HG03039 (cell line): ENCODE measurements at regions not wholly inside any gene's neighbourhood (a gene's known extent, or its start where the extent isn't known, plus 50 kb on each side); places are given as distances from the start of the nearest gene placed in this dataset.
"Not testable (repeated sequence)": the region's sequence is repeated elsewhere in the genome, so short reads cannot be mapped to it uniquely, and the experiment has no call there.

Experiments
- ATAC-seq: cut with Tn5 transposase; IDR thresholded peaks from one replicate; pipeline ENCODE4 v1.9.1; 2021; ENCODE audit warnings: mild to moderate bottlenecking, moderate library complexity; ENCODE audit not compliant: unreplicated experiment

DNA sequence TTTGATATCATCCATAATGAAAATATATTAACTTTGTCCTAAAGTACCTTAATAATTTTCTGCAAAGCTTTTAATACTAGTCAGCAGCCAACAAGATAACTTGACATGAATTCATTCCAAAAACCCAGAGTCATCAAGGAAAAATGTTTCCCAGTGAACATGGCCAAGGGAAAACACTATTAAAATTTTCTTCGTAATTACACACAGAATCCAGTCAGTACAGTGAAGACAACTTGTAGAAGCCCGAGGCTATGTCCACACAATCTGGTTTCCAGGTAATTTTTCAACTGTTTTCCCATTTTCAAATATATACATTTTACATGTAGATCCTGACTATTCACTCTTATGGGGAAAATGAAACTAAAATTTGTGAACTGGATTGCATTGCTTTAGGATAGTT is 600.9 kb downstream of the CDH8 start:
- no peak for ATAC-seq

DNA sequence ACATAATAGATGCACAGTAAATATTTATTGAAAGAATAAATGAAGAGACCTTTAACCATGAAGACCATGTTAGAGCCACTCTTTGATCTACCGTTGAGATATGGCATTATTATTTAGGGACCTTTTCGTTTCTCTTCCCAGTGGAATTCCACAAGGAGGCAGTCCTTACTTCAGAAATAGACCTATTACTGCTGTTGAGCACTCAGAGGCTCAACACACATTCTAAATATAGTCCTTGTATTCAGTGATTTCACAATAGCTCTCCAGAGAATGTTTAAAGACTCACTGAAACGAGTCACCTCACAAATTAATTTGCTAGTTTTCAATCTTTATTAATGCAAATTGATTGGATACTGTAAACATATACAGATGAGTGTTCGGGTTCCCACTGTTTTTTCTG is 603.8 kb downstream of the CDH8 start:
- ATAC-seq = no peak

DNA sequence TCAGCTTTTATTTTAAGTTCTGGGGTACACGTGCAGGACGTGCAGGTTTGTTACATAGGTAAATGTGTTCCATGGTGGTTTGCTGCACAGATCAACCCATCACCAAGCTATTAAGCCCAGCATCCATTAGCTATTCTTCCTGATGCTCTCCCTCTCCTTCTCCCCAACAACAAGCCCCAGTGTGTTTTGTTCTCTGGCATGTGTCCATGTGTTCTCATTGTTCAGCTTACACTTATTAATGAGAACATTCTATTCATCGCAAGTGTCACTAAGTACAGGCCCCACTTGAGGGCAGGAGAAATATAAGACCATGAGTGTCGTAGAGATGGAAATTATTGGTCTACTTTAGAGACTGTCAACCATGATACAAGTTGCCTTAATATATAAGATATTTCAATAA is 615.1 kb downstream of the CDH8 start:
- no peak for ATAC-seq

DNA sequence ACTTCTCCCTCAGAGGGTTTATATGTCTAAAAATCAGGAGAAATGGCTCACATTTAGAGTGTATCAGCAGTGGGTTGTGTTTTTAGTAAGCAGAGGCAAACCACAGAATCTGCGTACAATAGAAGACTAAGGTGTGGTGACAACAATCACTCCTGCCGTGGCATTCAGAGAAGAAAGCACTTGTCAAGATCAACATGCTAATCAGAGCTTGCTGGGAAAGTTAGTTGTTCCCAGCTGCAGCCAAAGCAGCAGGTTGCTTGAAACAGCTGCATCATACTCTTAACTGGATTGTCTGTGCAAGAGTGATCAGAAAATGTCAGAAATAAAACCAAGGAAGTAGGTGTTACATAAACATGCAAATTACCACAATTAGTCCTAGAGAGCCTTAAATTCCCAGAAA is 616.4 kb downstream of the CDH8 start:
- ATAC-seq = no peak

DNA sequence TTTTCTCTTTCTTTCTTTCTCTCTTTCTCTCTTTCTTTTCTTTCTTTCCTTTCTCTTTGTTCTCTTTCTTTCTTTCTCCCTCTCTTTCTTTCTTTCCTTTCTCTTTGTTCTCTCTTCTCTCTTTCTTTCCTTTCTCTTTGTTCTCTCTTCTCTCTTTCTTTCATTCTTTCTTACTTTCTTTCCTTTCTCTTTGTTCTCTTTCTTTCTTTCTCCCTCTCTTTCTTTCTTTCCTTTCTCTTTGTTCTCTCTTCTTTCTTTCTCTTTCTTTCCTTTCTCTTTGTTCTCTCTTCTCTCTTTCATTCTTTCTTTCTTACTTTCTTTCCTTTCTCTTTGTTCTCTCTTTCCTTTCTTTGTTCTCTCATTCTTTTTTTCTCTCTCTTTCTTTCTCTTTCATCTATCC is 617.4 kb downstream of the CDH8 start:
- ATAC-seq = not testable (repeated sequence)

DNA sequence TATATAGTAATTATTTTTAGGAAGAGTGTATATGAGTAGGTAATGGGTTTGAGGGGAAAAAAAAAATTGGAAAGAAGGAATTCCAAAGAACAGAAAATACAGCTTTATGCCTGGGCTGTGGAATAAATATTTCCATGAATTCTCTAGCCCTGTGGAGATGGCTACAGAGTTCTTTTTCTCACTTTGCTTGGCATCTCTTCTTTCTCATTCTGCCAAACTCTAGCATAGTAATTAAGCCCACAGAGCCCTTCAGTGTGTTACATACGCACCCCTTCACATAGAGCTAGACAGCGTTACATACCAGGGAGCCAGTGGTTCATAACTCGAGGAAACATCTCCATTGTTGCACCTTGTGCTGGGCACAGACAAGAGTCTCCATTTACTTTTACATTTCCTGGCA is 621.1 kb downstream of the CDH8 start:
- no peak for ATAC-seq

DNA sequence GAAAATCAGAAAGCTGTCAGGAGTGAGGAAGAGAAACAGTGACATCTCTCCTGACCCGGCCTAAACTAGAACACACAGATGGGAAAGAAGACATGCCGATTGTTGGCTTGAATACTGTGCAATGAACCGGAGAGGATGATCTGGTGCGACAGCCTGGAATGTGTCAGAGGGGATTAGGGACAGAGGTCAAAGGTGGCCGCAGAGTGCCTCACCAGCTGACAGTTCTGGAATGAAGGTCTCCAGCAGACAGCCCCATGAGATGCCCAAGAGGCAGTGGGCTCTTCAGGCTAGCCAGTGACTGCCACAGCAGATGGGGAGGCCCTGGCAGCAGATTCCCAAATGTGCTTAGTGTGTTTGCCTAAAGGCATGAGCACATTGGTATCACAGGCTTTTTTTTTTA is 623.2 kb downstream of the CDH8 start:
- ATAC-seq = no peak

DNA sequence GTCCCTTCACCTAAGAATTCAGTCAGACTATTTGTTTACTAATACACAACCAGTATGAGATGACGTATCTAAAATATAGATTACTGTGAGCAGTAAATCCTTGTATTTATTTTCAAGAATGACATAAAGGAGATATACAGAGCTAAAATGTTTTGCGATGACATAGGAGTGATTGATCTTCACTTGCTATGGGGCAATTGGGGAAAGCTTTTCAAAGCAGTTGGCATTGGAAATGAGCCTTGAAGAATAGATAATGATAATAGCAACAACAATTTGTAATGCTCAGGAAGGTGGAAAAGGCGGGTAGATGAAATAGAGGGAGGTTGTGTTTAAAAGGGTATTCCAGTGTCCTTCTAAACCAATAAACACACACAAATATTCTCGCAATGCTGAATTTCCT is 623.7 kb downstream of the CDH8 start:
- no peak for ATAC-seq

DNA sequence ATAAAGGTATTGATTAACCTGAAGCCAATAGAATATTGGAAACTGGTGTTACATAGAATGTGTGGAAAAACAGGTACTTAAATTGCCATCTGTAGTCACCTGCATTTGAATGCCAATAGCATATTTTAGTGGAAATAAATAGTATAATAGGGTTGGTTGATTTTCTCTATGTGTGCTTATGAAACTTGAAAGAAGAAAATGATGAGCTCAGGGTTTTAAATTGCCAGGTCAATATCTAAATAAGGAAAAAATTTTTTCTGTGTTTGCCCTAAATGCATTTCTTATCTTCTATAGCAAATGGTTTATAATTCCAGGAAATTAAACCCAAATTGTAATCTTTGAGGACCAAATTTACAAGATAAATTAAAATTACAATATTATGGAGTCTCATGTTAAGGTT is 626.6 kb downstream of the CDH8 start:
- ATAC-seq = no peak

DNA sequence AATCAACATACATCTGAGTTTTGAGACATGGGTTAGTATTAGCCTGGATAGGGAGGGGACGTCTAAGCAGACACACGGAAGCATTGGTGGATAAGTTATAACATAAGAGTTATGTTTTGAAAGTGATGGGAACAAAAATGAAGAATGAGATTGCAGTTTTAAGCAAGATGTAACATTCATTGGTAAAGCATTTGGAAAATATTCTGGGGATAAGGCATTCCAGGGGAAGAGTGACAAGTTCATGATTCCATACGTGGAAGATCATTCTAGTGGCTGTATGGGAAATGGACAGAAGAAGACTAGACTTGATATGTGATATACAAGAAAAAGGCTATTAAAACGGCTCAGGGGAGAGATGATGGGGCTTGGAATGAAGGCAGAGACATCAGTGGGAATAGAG is 632.9 kb downstream of the CDH8 start:
- ATAC-seq = no peak

DNA sequence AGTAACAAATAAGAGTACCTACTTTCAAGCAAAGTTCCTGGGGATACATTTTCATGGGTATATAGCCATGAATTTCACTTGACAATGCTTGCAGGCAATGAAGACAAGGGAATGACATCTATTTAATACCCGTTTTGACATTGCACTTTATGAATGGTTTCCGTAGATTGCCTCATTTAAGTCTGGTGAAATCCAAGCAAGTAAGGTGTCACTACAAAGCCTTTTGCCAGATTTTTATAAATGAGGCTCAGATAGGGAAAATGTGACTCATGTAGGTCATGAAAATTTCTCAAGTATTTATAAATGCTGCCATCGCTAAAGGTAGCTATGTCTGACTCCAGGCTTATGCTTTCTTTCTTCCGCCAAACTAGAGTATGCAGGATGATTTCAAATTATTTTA is 644.3 kb downstream of the CDH8 start:
- ATAC-seq = no peak

DNA sequence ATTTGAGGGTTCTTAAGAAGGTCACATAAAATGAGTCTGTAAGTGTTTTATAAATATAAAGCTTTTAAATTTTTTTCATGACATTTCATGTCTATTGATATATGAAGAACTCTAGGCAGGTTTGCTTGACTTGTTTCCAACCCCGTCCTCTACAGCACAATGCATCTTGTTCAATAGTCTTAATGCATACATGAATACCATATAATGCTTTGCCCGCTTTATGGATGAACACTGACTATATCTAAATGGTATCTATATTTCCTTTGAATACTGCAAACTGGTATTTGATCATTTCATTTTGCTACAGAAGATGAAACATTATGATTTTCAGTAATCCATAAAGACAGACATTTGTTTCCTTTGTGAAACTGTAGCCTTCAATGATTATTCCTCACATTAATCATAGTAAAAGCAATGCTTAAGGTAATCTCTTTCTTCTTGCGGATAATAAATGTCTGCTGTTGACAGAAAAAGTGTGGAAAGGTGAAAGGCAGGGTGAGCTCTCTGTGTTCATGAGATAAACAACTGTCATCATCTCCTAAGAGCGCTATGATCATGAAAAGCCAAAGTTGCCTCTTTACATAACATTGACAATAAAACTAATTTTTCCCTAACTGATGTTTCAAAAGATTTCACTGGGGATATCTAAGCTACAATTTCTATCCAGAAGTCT is 645.1 kb downstream of the CDH8 start:
- ATAC-seq = no peak

DNA sequence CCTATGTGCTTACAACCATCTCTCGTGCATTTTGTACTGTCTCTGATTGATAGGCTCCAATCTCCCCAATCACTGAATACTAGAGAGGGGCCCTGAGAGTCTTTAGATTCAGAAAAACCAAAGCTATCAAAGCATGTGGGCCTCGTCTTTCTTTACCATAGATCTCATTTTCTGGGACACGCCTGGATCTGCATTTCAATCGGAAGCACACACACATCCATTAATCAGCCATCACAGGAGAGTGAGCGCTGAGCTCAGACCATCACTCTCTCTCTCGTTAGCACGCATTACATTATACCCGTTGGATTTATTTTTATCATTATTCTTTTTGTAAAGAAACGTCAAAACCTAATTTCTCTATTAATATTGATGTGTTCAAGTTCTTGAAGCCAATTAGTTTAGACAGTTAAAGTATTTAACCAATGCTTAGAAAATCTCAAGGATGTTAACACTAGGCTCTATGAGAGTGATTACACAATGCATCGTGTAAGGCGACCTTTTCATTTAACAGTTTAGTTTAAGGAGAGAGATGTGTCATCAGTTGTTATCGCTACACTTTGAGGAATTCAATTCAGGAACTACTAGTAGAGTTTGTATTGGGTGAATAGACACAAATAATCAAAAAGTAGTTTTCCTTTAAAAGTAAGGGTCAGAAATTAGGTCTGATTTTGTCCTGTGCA is 650.7 kb downstream of the CDH8 start:
- no peak for ATAC-seq

DNA sequence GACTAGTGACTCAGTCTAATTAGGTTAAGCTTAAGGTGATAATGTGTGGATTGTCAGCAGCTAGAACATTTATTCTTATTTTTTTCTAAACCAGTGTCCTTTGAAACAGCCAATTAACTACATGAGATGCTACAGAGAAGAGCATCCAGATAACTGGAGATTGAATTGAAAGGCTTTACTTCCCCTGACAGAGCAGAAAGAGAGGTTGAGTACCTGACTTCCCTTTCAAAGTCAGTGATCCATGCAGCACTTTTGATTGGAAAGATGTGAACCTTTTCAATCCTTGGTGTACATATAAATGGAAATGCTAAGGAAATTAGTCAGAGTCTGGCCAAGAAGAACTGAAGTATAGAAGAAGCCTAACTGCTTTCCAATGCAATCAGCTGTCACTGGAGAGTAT is 653.8 kb downstream of the CDH8 start:
- ATAC-seq = no peak

DNA sequence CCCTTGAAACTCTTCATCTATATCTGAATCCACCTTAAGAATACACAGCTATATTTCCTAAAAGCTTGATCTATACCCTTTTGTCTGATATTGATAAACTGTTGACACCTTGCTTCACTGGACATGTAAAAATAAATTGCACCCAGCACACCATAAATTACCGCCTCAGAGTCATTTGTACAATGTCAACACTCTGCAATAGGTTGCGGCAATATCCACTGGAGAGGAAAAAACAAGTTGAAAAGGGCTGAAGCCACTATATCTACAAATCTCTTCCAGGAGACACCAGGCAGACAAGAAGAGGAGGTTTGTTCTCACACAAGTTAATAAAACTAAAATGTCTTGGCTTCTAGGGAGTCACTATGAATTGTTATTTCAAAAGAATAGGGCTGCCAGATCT is 656.9 kb downstream of the CDH8 start:
- no peak for ATAC-seq

DNA sequence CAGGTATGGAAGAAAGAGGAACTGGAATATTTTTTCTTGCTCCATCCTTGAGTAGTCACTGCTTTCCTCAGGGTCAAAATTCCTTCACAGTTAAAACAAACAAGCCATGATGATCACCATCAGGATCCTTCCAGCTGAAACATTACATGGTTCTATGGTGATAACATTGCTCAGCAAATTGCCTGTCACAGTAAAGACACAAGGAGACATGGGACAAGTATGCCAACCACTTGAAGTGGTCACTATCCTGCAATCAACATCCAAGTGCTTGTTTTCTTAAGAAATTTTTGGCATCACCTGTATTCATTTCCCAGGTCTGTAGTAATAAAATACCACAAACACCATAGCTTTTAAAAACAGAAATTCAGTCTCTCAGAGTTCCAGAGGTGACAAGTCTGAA is 662.2 kb downstream of the CDH8 start:
- ATAC-seq = no peak

DNA sequence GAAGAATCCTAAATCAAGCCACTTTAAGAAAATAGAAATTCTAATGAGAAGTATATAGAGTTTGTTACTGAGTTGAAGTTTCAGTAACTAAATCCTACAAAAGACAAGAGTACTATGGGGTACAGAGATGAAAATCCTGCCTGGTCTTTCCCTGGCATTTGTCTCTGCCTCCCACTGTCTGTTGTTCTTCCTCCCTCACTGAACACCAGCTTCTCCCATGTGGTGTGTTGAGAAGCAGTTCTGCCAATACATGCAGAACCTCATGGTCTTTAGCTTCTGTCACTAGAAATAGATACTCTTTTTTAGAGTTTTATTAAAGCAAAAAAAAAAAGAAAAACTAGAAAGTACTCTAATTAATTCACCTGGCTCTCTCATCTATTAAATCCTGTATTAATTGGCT is 664.4 kb downstream of the CDH8 start:
- ATAC-seq = no peak

DNA sequence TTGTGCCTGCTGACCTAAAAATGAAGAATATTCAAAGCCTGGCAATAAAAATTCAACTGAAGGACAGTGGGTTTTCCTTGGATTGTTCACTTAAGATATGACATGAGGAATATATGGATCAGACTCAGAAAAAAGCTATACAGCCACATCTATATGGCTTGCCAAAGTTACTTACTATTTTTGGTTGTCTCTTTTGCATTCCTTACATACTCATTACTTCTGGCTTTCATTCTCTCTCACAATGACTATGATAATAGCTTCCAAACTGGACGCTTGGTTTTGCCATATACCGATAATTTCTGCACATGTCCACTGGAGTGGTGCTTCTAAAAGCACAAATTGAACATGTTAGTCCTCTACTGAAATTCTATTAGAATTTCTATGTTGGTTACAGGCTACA is 664.9 kb downstream of the CDH8 start:
- ATAC-seq = no peak

DNA sequence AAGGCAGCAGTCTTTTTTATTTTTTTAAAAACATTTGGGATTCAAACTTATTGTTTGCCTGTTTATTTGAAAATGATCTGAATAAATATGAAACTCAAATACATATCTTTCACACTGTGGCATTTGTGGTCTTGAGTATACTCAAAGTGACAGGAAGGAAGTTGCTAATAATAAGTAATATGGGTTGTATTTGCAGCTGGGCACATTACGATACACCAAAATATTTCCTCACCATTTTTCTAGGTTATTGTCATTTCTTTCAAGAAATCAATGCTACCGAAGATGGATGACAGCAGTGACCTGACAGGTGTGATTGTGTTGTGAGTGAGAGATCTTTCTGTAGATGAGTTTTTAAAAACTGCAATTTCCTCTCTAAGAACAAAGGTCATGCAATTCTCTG is 665.7 kb downstream of the CDH8 start:
- ATAC-seq = no peak

DNA sequence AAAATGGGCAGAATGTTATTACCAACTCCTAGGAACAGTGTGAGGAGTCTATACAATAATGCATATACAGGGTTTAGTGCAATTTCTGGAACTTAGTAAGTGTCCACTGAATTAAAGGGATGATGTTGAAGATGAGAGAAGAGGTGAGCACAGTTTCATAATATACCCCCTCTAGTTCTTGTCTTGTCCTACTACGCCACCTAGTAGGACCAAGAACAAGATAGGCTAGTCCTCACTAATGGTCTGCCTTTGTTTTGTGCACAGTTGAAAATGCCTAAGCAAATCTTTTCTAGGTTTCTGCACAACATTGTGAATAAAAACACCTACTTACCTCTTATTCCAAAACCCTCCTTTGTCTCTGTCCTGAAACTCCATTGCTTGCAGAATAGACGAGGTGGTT is 670.2 kb downstream of the CDH8 start:
- ATAC-seq = no peak

DNA sequence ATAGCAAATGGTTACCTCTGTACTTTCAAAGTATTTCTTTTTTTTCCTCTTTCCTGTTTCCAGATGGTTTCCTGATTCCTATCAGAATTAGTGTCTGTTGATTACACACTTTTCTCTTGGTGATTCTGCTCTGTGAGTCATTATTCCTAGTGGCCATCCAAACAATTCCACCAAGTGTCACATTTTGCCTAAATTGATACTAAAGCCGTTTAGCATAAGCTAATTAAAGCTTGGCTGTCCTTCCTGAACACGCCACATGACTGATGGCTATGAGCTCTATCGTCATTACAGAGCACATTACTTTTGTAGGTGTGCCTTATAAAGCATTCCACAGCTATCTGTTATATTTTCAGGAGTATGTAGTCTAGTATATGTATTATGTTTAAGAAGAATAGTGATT is 671.2 kb downstream of the CDH8 start:
- no peak for ATAC-seq

DNA sequence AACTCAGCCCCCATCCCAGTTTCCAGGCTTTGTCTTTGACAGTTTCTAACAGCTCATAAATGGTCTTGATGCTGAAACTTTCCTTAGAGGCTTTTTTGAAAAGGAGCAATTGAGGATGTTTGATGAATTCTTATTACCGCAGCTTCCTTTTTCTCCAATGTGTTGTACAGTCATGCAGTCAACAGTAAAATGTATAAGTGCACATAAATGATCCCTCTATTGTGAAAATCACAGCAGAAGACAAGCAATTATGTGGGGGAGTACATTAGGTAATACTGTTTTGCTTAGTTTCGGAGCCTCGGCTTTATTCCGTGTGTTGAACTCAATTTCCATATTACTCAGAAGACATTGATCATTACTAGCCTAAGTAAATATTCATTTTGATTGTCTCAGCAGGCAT is 673.7 kb downstream of the CDH8 start:
- ATAC-seq = no peak

DNA sequence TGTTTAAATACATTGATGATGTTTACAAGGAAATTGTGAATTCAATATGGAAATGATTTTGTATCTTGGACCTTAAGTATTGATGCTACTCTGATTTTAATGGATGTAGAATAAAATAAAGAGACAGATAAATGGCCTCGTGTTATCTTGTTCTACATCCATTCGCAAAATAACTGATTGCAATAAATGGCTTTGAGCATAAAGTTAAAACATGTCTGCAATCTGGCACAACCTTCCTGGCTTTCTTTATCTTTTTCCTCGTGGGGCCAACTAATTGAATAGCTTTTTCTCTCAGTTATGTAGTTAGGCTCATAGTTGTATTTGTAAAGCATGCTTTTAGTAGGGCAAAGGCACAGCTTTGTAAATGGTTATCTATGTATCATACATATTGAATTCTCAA is 691.4 kb downstream of the CDH8 start:
- ATAC-seq = no peak
